ENCODE measurements at regions not wholly inside any gene's neighbourhood (a gene's known extent, or its start where the extent isn't known, plus 50 kb on each side); places are given as distances from the start of the nearest gene placed in this dataset.
A peak's percentile ranks its signal among the peaks of the same experiment; 100 is the strongest.

DNA sequence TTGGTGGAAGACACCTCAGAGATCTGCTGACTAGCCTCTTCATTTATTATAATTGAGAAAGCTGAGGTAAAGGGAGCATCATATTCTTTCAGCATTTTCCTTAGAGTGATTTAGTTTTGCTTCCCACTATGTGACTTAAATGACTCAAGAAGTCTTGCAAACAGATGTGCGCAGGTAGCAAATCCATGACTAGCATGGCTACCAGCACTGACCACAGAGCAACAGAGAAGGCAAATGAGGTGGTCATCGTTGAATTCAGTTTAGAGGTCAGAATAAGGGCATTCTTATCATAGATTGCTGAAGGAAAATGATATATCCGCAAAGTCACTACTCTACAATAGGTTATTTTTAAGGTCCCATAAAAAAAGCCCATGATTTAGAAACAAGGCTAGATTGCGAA lies 162.2 kb downstream of the PIK3R1 start:
- Histone ChIP-seq H3K9ac (ENCODE audit: insufficient read depth in 1 of 2, low read length in 2 of 2) (no peak overlapping the region), H3K4me3 (no peak overlapping the region), H3K27ac (ENCODE audit: low read depth in 1 of 2, low read length in 1 of 2) (no peak overlapping the region), H3K27me3 (ENCODE audit: control insufficient read depth in 3 of 3, insufficient read depth in 3 of 3, low read length in 2 of 3) (no peaks in the 10 kb centered on the region), H3K36me3 (ENCODE audit: control insufficient read depth in 4 of 4, insufficient read depth in 4 of 4, low read length in 4 of 4) (no peaks in the 10 kb centered on the region), H3K9me3 (ENCODE audit: control insufficient read depth in 4 of 4, insufficient read depth in 3 of 4, low read length in 3 of 4) (peaks cover 0 to 1% (median 0%) of the 10 kb centered on the region in 4 donors), H3K4me1 (ENCODE audit: control insufficient read depth in 5 of 5, insufficient read depth in 5 of 5, low read length in 5 of 5) (peaks cover 0 to 33% (median 7%) of the 10 kb centered on the region in 5 donors)
- TF ChIP-seq, protein P1, sequence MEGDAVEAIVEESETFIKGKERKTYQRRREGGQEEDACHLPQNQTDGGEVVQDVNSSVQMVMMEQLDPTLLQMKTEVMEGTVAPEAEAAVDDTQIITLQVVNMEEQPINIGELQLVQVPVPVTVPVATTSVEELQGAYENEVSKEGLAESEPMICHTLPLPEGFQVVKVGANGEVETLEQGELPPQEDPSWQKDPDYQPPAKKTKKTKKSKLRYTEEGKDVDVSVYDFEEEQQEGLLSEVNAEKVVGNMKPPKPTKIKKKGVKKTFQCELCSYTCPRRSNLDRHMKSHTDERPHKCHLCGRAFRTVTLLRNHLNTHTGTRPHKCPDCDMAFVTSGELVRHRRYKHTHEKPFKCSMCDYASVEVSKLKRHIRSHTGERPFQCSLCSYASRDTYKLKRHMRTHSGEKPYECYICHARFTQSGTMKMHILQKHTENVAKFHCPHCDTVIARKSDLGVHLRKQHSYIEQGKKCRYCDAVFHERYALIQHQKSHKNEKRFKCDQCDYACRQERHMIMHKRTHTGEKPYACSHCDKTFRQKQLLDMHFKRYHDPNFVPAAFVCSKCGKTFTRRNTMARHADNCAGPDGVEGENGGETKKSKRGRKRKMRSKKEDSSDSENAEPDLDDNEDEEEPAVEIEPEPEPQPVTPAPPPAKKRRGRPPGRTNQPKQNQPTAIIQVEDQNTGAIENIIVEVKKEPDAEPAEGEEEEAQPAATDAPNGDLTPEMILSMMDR (IDR thresholded peaks at IDR 0.05; ENCODE audit: control extremely low read depth, extremely low read depth) = no peak
- 89 to 93% methylated on average over 4 of the region's 4 CpGs for WGBS, 2 donors
- DNase-seq (no peak), ATAC-seq (ENCODE audit: insufficient read depth, low FRiP score) (no peak)

DNA sequence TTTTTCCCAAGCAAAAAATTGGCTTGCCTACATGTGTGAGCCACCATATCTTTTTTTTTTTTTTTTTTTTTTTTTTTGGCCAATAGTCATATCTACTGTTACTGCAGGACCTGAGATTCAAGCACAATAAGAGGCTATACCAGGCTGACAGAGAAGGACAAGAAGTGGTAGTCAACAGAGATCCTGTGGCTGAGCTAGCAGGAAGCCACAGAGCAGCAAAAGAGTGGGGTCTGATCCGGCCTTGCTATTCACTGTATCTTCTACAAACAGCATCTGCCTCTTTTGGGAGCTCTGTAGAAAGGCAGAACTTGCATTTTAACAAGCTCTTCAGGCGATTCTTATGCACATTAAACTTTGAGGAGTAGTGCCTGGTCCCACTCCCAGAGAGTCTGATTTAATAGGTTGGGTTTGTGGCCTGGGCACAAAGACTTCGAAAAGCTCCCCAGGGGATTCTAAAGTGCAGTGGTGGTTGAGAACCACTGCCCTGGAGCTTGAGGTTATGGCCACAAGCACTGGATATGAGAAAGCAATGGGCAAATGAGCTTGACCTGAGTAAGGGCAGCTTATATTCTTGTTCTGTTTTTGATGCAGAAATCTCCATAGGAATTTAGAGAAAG lies 162.8 kb downstream of the PIK3R1 start:
- no peak overlapping the region for H3K4me3 ChIP-seq
- 49 to 68% methylated on average over 3 of the region's 3 CpGs for WGBS, 2 donors
- no peak for DNase-seq
- TF ChIP-seq, protein P1 (IDR thresholded peaks at IDR 0.05; ENCODE audit: control extremely low read depth, extremely low read depth) = no peak
- H3K4me1 ChIP-seq (ENCODE audit: control insufficient read depth in 5 of 5, insufficient read depth in 5 of 5, low read length in 5 of 5) = peaks cover 0 to 33% (median 7%) of the 10 kb centered on the region in 5 donors
- H3K9me3 ChIP-seq (ENCODE audit: control insufficient read depth in 4 of 4, insufficient read depth in 3 of 4, low read length in 3 of 4) = peaks cover 0 to 1% (median 0%) of the 10 kb centered on the region in 4 donors
- no peaks in the 10 kb centered on the region for H3K36me3 ChIP-seq (ENCODE audit: control insufficient read depth in 4 of 4, insufficient read depth in 4 of 4, low read length in 4 of 4)
- H3K27ac ChIP-seq (ENCODE audit: low read depth in 1 of 2, low read length in 1 of 2) = no peak overlapping the region
- ATAC-seq (ENCODE audit: insufficient read depth, low FRiP score) = no peak
- H3K9ac ChIP-seq (ENCODE audit: insufficient read depth in 1 of 2, low read length in 2 of 2) = no peak overlapping the region
- no peaks in the 10 kb centered on the region for H3K27me3 ChIP-seq (ENCODE audit: control insufficient read depth in 3 of 3, insufficient read depth in 3 of 3, low read length in 2 of 3)

DNA sequence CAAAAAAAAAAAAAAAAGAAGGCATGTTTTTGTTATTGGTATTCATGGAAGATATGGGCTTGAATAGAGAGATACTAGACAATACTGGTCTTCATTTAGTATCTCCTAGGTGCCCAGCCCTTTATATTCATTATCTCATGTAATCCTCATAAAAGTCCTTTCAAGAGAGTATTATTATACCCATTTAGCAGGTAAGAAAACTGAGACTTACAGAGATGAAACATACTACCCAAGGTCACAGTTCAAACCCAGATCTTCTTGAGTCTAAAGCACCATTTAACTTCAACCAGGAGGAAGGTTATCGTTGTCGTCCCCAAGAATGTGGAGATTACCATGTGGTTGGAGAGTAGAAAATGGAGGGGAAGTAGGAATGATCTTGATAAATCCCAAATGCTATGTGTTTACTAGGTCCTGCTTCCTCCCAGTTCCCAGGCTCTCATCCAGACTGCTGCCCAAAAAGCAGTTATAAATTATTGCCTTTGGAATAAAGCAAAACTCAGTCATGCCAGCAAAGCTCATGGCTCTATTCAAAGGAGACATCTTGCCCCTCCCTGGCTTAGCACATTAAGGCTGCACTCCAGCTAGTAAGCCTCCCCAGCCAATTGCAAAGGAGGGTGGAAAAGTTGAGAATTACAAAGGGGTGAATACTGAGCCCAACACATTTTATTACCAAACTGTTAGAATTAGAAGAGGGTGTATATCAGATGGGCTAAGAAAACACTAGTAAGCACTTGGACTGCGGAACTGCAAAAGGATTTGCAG lies 163.9 kb downstream of the PIK3R1 start:
- no peak overlapping the region for H3K9ac ChIP-seq (ENCODE audit: insufficient read depth in 1 of 2, low read length in 2 of 2)
- peak; percentile 64 to 91 (median 88) for DNase-seq
- H3K27me3 ChIP-seq (ENCODE audit: control insufficient read depth in 3 of 3, insufficient read depth in 3 of 3, low read length in 2 of 3) = no peaks in the 10 kb centered on the region
- no peaks in the 10 kb centered on the region for H3K9me3 ChIP-seq (ENCODE audit: control insufficient read depth in 4 of 4, insufficient read depth in 3 of 4, low read length in 3 of 4)
- H3K4me1 ChIP-seq (ENCODE audit: control insufficient read depth in 5 of 5, insufficient read depth in 5 of 5, low read length in 5 of 5) = peaks cover 0 to 33% (median 7%) of the 10 kb centered on the region in 5 donors
- WGBS, 2 donors = 63 to 91% methylated on average over 3 of the region's 3 CpGs
- no peak for ATAC-seq (ENCODE audit: insufficient read depth, low FRiP score)
- no peak overlapping the region for H3K27ac ChIP-seq (ENCODE audit: low read depth in 1 of 2, low read length in 1 of 2)
- TF ChIP-seq, protein P1 (IDR thresholded peaks at IDR 0.05; ENCODE audit: control extremely low read depth, extremely low read depth) = no peak
- H3K4me3 ChIP-seq = no peak overlapping the region
- no peaks in the 10 kb centered on the region for H3K36me3 ChIP-seq (ENCODE audit: control insufficient read depth in 4 of 4, insufficient read depth in 4 of 4, low read length in 4 of 4)

All from lung (tissue), 11 donors.